Chondrocyte (in vitro differentiated cells): ENCODE measurements at regions not wholly inside any gene's neighbourhood (a gene's known extent, or its start where the extent isn't known, plus 50 kb on each side); places are given as distances from the start of the nearest gene placed in this dataset.
"Not testable (repeated sequence)": the region's sequence is repeated elsewhere in the genome, so short reads cannot be mapped to it uniquely, and the experiment has no call there.

Experiments
- DNase-seq: peaks from one replicate; pipeline ENCODE4 v3.0.0; 2021; ENCODE audit warnings: mixed read lengths, low spot score
- H3K27ac Mint-ChIP-seq: one replicate; pipeline ENCODE4 v1.8.0; 2021; ENCODE audit warnings: mild to moderate bottlenecking, moderate library complexity, mixed read lengths; ENCODE audit not compliant: unreplicated experiment
- H3K27me3 Mint-ChIP-seq: 2 replicates; pipeline ENCODE4 v1.8.0; 2021; ENCODE audit warnings: low read depth, mixed read lengths
- H3K36me3 Mint-ChIP-seq: 2 replicates; pipeline ENCODE4 v1.8.0; 2021; ENCODE audit warnings: low read depth, mixed read lengths
- H3K4me1 Mint-ChIP-seq: 2 replicates; pipeline ENCODE4 v1.8.0; 2021; ENCODE audit warnings: low read depth, mild to moderate bottlenecking, mixed read lengths
- H3K4me3 Mint-ChIP-seq: one replicate; pipeline ENCODE4 v1.8.0; 2021; ENCODE audit warnings: mild to moderate bottlenecking, moderate library complexity, mixed read lengths; ENCODE audit not compliant: unreplicated experiment
- H3K9me3 Mint-ChIP-seq: 2 replicates; pipeline ENCODE4 v1.8.0; 2021; ENCODE audit warnings: low read depth, mixed read lengths
- TF ChIP-seq, protein P1 (sequence below): fragments of 200-600 bp; sonication (generic); IDR thresholded peaks from 2 replicates; pipeline ENCODE4 v1.5.0; 2021; ENCODE audit warnings: antibody characterized with exemption, mild to moderate bottlenecking, moderate library complexity

GRCh38 chr12:59344224-59344623 is 251.6 kb upstream of the SLC16A7 start:
- Mint-ChIP-seq H3K27ac (no peak overlapping the region), H3K36me3 (peaks cover 3% of the 10 kb centered on the region), H3K4me1 (no peaks in the 10 kb centered on the region), H3K4me3 (no peak overlapping the region), H3K27me3 (peaks cover 21% of the 10 kb centered on the region), H3K9me3 (peaks cover 9% of the 10 kb centered on the region)
- DNase-seq = no peak
- TF ChIP-seq, protein P1, sequence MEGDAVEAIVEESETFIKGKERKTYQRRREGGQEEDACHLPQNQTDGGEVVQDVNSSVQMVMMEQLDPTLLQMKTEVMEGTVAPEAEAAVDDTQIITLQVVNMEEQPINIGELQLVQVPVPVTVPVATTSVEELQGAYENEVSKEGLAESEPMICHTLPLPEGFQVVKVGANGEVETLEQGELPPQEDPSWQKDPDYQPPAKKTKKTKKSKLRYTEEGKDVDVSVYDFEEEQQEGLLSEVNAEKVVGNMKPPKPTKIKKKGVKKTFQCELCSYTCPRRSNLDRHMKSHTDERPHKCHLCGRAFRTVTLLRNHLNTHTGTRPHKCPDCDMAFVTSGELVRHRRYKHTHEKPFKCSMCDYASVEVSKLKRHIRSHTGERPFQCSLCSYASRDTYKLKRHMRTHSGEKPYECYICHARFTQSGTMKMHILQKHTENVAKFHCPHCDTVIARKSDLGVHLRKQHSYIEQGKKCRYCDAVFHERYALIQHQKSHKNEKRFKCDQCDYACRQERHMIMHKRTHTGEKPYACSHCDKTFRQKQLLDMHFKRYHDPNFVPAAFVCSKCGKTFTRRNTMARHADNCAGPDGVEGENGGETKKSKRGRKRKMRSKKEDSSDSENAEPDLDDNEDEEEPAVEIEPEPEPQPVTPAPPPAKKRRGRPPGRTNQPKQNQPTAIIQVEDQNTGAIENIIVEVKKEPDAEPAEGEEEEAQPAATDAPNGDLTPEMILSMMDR = no peak

GRCh38 chr12:59329462-59329861 is 266.4 kb upstream of the SLC16A7 start:
- Mint-ChIP-seq H3K27ac (no peak overlapping the region), H3K27me3 (peaks cover 53% of the 10 kb centered on the region), H3K36me3 (peaks cover 1% of the 10 kb centered on the region), H3K4me3 (no peak overlapping the region), H3K4me1 (no peaks in the 10 kb centered on the region), H3K9me3 (no peaks in the 10 kb centered on the region)
- DNase-seq = no peak
- TF ChIP-seq, protein P1 = no peak

GRCh38 chr12:59328395-59329075 is 267.3 kb upstream of the SLC16A7 start:
- H3K4me1 Mint-ChIP-seq, DNase-seq, H3K9me3 Mint-ChIP-seq, H3K36me3 Mint-ChIP-seq, H3K4me3 Mint-ChIP-seq, H3K27ac Mint-ChIP-seq: not testable (repeated sequence)
- H3K27me3 Mint-ChIP-seq = peaks cover 47% of the 10 kb centered on the region

DNA sequence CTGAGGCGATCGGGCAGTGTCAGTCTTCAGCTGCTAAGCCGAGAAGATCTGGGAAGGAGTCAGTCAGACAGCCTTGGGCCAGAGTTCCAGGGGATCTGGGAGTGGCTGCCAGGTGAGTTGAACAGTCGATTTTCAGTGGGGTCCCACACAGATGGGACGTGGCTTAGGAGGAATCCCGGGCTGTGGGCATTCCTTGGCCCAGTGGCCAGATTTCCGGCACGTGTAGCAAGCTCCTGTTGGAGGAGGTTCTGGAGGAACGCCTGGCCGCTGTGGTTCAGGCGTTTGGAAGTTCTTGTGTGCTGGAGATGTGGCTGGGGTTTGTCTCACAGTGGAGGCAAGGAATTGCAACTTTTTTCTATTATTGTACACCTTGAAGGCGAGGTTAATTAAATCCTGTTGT is 269.4 kb upstream of the SLC16A7 start:
- H3K4me1 Mint-ChIP-seq, DNase-seq, H3K36me3 Mint-ChIP-seq, H3K9me3 Mint-ChIP-seq, H3K27ac Mint-ChIP-seq, H3K4me3 Mint-ChIP-seq: not testable (repeated sequence)
- H3K27me3 Mint-ChIP-seq = peaks cover 42% of the 10 kb centered on the region

- no peaks in the 10 kb centered on the region for H3K4me1 Mint-ChIP-seq
- H3K27ac Mint-ChIP-seq = no peak overlapping the region
- peaks cover 1% of the 10 kb centered on the region for H3K36me3 Mint-ChIP-seq
- no peak overlapping the region for H3K4me3 Mint-ChIP-seq
- TF ChIP-seq, protein P1 = no peak
- no peak for DNase-seq
- H3K27me3 Mint-ChIP-seq = peaks cover 15% of the 10 kb centered on the region
- no peaks in the 10 kb centered on the region for H3K9me3 Mint-ChIP-seq
These were observed 273.4 kb upstream of the SLC16A7 start for GRCh38 chr12:59322473-59322872.

GRCh38 chr12:59321278-59321677 is 274.6 kb upstream of the SLC16A7 start:
- H3K36me3 Mint-ChIP-seq = peaks cover 1% of the 10 kb centered on the region
- H3K9me3 Mint-ChIP-seq = no peaks in the 10 kb centered on the region
- no peaks in the 10 kb centered on the region for H3K4me1 Mint-ChIP-seq
- no peak overlapping the region for H3K4me3 Mint-ChIP-seq
- no peak overlapping the region for H3K27ac Mint-ChIP-seq
- DNase-seq = no peak
- peaks cover 6% of the 10 kb centered on the region for H3K27me3 Mint-ChIP-seq
- TF ChIP-seq, protein P1 = no peak
